Lower leg skin (tissue), 4 donors: ENCODE measurements at regions not wholly inside any gene's neighbourhood (a gene's known extent, or its start where the extent isn't known, plus 50 kb on each side); places are given as distances from the start of the nearest gene placed in this dataset.

Experiments used
- DNase-seq, 2 donors: peaks; one replicate each; pipeline ENCODE4 v3.0.0-alpha.2; 2019; ENCODE audit warnings: low spot score in 2 of 2
- H3K4me3 ChIP-seq: fragments of 200-600 bp; sonication (generic); 2 replicates; pipeline ENCODE4 v1.5.1; 2017; ENCODE audit warnings: mild to moderate bottlenecking, low read depth; ENCODE audit not compliant: poor library complexity, severe bottlenecking
- CTCF ChIP-seq, 3 donors: fragments of 450-650 bp; IDR thresholded peaks; one replicate each; pipeline ENCODE4 v1.5.1; 2016; ENCODE audit warnings: antibody characterized with exemption in 3 of 3, mild to moderate bottlenecking in 3 of 3, moderate library complexity in 2 of 3
- POLR2A ChIP-seq, 2 donors: fragments of 450-650 bp; IDR thresholded peaks; one replicate each; pipeline ENCODE4 v1.6.1; 2016 to 2017; ENCODE audit warnings: antibody characterized with exemption in 2 of 2, mild to moderate bottlenecking in 1 of 2, moderate library complexity in 1 of 2
- WGBS, 2 donors: methylation state at CpG; one replicate each; pipeline ENCODE4 v1.1.5; 2018; 5-methylcytosine and 5-hydroxymethylcytosine counted together
- intact Hi-C: fragments of 100-400 bp; cut with DNase I; formaldehyde crosslinking; loops from one replicate; pipeline ENCODE4 v1.15.0; 2023; ENCODE audit warnings: low total_unique reads

GRCh38 chr7:156169474-156170370 is 357.5 kb upstream of the SHH start:
- WGBS, 2 donors = 74 to 75% methylated on average over 24 to 27 of the region's 32 CpGs
- intact Hi-C loops = no loop called here
- peak in 1 of 2 donors; percentile 56 for DNase-seq
- TF ChIP-seq CTCF (IDR thresholded peaks at IDR 0.05) (no peak), POLR2A (IDR thresholded peaks at IDR 0.05) (no peak)
- H3K4me3 ChIP-seq = no peak overlapping the region

DNA sequence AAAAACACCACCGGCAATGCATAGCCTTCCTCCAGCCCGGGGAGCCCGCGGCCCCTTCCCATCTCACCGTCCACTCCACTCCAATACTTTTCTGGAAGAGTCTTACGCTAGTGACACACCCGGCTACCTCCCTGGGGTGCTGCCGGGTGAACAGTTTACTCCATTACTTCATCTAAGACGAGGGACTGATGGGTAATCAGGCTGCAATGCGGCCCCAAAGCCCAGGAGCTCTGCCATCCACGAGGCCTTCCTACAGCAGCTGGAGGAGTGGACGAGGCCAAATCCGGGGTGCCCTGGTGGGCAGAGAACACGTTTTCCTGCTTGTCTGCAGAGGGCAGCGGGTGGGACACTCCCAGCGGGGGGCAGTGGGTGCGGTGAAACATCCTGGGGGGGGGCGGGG is 356.2 kb upstream of the SHH start:
- 78 to 90% methylated on average over 14 to 16 of the region's 18 CpGs for WGBS, 2 donors
- TF ChIP-seq POLR2A (IDR thresholded peaks at IDR 0.05) = no peak
- DNase-seq = peak in 1 of 2 donors; percentile 72
- H3K4me3 ChIP-seq = no peak overlapping the region
- intact Hi-C loops = no loop called here

DNA sequence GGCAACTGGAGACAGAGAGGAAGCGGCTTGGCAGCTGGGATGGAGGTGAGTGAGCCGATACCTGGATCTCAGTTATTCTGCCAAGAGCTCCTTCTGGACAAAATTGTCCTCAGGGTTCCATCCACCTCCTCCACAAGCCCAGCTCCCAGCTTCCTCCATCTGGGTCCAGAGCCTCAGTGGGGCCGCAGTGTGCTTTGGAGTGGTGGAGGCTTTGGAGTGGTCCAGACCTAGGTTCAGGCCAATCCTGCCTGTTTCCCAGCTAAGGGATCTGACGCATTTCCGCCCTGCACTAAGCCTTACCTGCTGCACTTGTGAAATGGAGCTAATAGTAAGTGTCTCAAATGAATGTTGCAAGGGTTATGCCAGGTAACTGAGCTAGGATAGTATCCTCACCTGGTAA is 355.7 kb upstream of the SHH start:
- peak in 1 of 2 donors; percentile 56 for DNase-seq
- TF ChIP-seq POLR2A (IDR thresholded peaks at IDR 0.05) = no peak
- TF ChIP-seq CTCF (IDR thresholded peaks at IDR 0.05) = no peak
- intact Hi-C loops = no loop called here
- 65 to 88% methylated on average over 5 of the region's 5 CpGs for WGBS, 2 donors
- H3K4me3 ChIP-seq = no peak overlapping the region

DNA sequence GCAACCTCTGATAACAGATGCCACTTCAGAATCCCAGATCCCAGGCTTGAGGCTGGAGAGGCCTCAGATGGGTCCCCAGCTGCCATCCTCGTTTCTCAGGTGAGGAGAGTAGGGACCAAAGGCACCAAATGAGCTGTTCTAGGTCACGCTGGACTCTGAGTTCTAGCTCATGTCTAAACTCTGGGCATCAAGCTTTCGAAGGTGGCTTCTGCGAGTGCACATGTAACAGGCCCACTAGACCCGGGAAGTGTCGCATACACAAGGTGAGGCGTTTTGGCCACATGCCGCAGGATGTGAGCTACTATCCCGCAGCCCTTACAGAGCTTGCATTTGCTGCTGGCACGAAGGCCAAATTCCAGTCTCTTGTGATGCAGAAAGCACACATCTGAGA is 355.1 kb upstream of the SHH start:
- DNase-seq = no peak
- TF ChIP-seq CTCF (IDR thresholded peaks at IDR 0.05) (no peak), POLR2A (IDR thresholded peaks at IDR 0.05) (no peak)
- intact Hi-C loops = no loop called here
- no peak overlapping the region for H3K4me3 ChIP-seq
- 66 to 77% methylated on average over 10 of the region's 10 CpGs for WGBS, 2 donors

GRCh38 chr7:156166692-156167416 is 354.6 kb upstream of the SHH start:
- 87 to 88% methylated on average over 12 of the region's 12 CpGs for WGBS, 2 donors
- TF ChIP-seq CTCF (IDR thresholded peaks at IDR 0.05) (no peak), POLR2A (IDR thresholded peaks at IDR 0.05) (no peak)
- DNase-seq = peak in 1 of 2 donors; percentile 52
- H3K4me3 ChIP-seq = no peak overlapping the region
- intact Hi-C loops = no loop called here

DNA sequence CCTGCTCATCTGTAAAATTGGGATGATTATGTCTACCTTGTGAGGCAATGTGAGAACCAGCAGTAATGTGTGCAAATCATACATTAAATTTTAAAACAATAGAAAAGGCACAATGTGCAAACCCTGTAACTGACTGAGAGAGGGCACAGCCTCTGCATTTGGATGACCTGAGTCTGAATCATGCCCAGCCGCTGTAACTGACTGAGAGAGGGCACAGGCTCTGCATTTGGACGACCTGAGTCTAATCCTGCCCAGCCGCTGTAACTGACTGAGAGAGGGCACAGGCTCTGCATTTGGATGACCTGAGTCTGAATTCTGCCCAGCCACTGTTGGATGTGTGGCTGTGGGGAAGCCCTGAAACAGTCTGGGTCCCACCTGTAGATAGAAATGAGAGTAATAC is 351.5 kb upstream of the SHH start:
- TF ChIP-seq CTCF (IDR thresholded peaks at IDR 0.05) (no peak), POLR2A (IDR thresholded peaks at IDR 0.05) (no peak)
- H3K4me3 ChIP-seq = no peak overlapping the region
- no peak for DNase-seq
- intact Hi-C loops = no loop called here
- WGBS, 2 donors = 77 to 83% methylated on average over 3 of the region's 3 CpGs
